ENCODE measurements at regions not wholly inside any gene's neighbourhood (a gene's known extent, or its start where the extent isn't known, plus 50 kb on each side); places are given as distances from the start of the nearest gene placed in this dataset.

GRCh38 chrX:44698357-44698756 lies 145.5 kb upstream of the DUSP21 start:
- no peaks in the 10 kb centered on the region for H3K9me3 Mint-ChIP-seq (ENCODE audit: insufficient read depth)
- no peak overlapping the region for H2AFZ ChIP-seq (ENCODE audit: insufficient read depth, low read depth, low read length, poor library complexity, severe bottlenecking)
- no peak overlapping the region for H3K9ac ChIP-seq (ENCODE audit: low read length)
- H3K27me3 Mint-ChIP-seq, result no peaks in the 10 kb centered on the region
- WGBS (ENCODE audit: insufficient coverage), result no CpG with 5 or more reads among the region's 3 CpGs
- intact Hi-C loops (cut with micrococcal nuclease), result no loop called here
- H3K27ac Mint-ChIP-seq, result no peak overlapping the region
- no peaks in the 10 kb centered on the region for H3K4me1 Mint-ChIP-seq
- H3K4me1 ChIP-seq (ENCODE audit: control insufficient read depth in 2 of 2, insufficient read depth in 2 of 2, low read length in 2 of 2), result no peaks in the 10 kb centered on the region
- no peaks in the 10 kb centered on the region for H3K27me3 ChIP-seq (replicated peaks in 1 of 4; ENCODE audit: control extremely low read depth in 1 of 4, control insufficient read depth in 3 of 4, insufficient read depth in 4 of 4, low read length in 3 of 4)
- no peak overlapping the region for H3K4me3 Mint-ChIP-seq
- H4K20me1 ChIP-seq (ENCODE audit: control insufficient read depth, insufficient read depth, low read length, poor library complexity, severe bottlenecking), result no peaks in the 10 kb centered on the region
- DNase-seq (no peak), ATAC-seq (ENCODE audit: low read depth) (no peak)
- CTCF ChIA-PET, result no interaction called here
- POLR2A ChIA-PET, result no interaction called here
- TF ChIP-seq EZH2 (IDR thresholded peaks at IDR 0.05; ENCODE audit: borderline replicate concordance, insufficient read depth, low read depth, low read length, poor library complexity, severe bottlenecking), result no peak
- no peaks in the 10 kb centered on the region for H3K9me3 ChIP-seq (ENCODE audit: control extremely low read depth in 1 of 3, control insufficient read depth in 2 of 3, insufficient read depth in 1 of 3, low read length in 2 of 3)
- no peak overlapping the region for H3K4me3 ChIP-seq (ENCODE audit: control extremely low read depth in 1 of 5, extremely low read depth in 1 of 5, insufficient read depth in 1 of 5, low read depth in 2 of 5, low read length in 4 of 5)
- no peaks in the 10 kb centered on the region for H3K79me2 ChIP-seq (ENCODE audit: control insufficient read depth, insufficient read depth, low read length)
- no peaks in the 10 kb centered on the region for H3K36me3 ChIP-seq (replicated peaks in 1 of 2; ENCODE audit: control extremely low read depth in 1 of 2, control insufficient read depth in 1 of 2, extremely low read depth in 1 of 2, insufficient read depth in 2 of 2, low read length in 1 of 2)
- H3K27ac ChIP-seq (ENCODE audit: low read length in 2 of 2), result no peak overlapping the region
- no peak overlapping the region for H3K4me2 ChIP-seq (replicated peaks; ENCODE audit: low read depth, low read length, poor library complexity, severe bottlenecking)

GRCh38 chrX:44693255-44693654 lies 150.6 kb upstream of the DUSP21 start:
- no peaks in the 10 kb centered on the region for H3K27me3 ChIP-seq (replicated peaks in 1 of 4; ENCODE audit: control extremely low read depth in 1 of 4, control insufficient read depth in 3 of 4, insufficient read depth in 4 of 4, low read length in 3 of 4)
- no peaks in the 10 kb centered on the region for H3K9me3 ChIP-seq (ENCODE audit: control extremely low read depth in 1 of 3, control insufficient read depth in 2 of 3, insufficient read depth in 1 of 3, low read length in 2 of 3)
- Mint-ChIP-seq H3K9me3 (ENCODE audit: insufficient read depth) (no peaks in the 10 kb centered on the region), H3K4me3 (no peak overlapping the region), H3K27ac (no peak overlapping the region), H3K27me3 (no peaks in the 10 kb centered on the region), H3K4me1 (no peaks in the 10 kb centered on the region)
- ATAC-seq (ENCODE audit: low read depth) (no peak), DNase-seq (no peak)
- POLR2A ChIA-PET, result no interaction called here
- H3K9ac ChIP-seq (ENCODE audit: low read length), result no peak overlapping the region
- intact Hi-C loops (cut with micrococcal nuclease), result no loop called here
- TF ChIP-seq EZH2 (IDR thresholded peaks at IDR 0.05; ENCODE audit: borderline replicate concordance, insufficient read depth, low read depth, low read length, poor library complexity, severe bottlenecking) (no peak), CTCF (IDR thresholded peaks at IDR 0.05) (no peak)
- H2AFZ ChIP-seq (ENCODE audit: insufficient read depth, low read depth, low read length, poor library complexity, severe bottlenecking), result no peak overlapping the region
- H3K27ac ChIP-seq (ENCODE audit: low read length in 2 of 2), result no peak overlapping the region
- H3K79me2 ChIP-seq (ENCODE audit: control insufficient read depth, insufficient read depth, low read length), result no peaks in the 10 kb centered on the region
- CTCF ChIA-PET, result no interaction called here
- H3K4me1 ChIP-seq (ENCODE audit: control insufficient read depth in 2 of 2, insufficient read depth in 2 of 2, low read length in 2 of 2), result no peaks in the 10 kb centered on the region
- no peaks in the 10 kb centered on the region for H4K20me1 ChIP-seq (ENCODE audit: control insufficient read depth, insufficient read depth, low read length, poor library complexity, severe bottlenecking)
- H3K4me2 ChIP-seq (replicated peaks; ENCODE audit: low read depth, low read length, poor library complexity, severe bottlenecking), result no peak overlapping the region
- no peaks in the 10 kb centered on the region for H3K36me3 ChIP-seq (replicated peaks in 1 of 2; ENCODE audit: control extremely low read depth in 1 of 2, control insufficient read depth in 1 of 2, extremely low read depth in 1 of 2, insufficient read depth in 2 of 2, low read length in 1 of 2)
- no CpG with 5 or more reads among the region's 3 CpGs for WGBS (ENCODE audit: insufficient coverage)
- no peak overlapping the region for H3K4me3 ChIP-seq (ENCODE audit: control extremely low read depth in 1 of 5, extremely low read depth in 1 of 5, insufficient read depth in 1 of 5, low read depth in 2 of 5, low read length in 4 of 5)
